MM.1S (cell line): ENCODE measurements at regions not wholly inside any gene's neighbourhood (a gene's known extent, or its start where the extent isn't known, plus 50 kb on each side); places are given as distances from the start of the nearest gene placed in this dataset.

ENCODE experiments used
- EZH2 ChIP-seq: fragments of 300-600 bp; sonication (generic); optimal IDR thresholded peaks from 2 replicates; pipeline ENCODE3; 2017; ENCODE audit warnings: low read depth, mild to moderate bottlenecking, antibody characterized with exemption, low read length, mixed read lengths
- EZH2phosphoT487 ChIP-seq: fragments of 300-600 bp; sonication (generic); IDR thresholded peaks from 2 replicates; pipeline ENCODE4 v1.6.1; 2018; ENCODE audit warnings: antibody characterized with exemption, low read length
- TF ChIP-seq, protein P1 (sequence below): fragments of 300-600 bp; sonication (generic); IDR thresholded peaks from 2 replicates; pipeline ENCODE4 v1.5.1; 2016; ENCODE audit warnings: antibody characterized with exemption, low read length, mixed read lengths

DNA sequence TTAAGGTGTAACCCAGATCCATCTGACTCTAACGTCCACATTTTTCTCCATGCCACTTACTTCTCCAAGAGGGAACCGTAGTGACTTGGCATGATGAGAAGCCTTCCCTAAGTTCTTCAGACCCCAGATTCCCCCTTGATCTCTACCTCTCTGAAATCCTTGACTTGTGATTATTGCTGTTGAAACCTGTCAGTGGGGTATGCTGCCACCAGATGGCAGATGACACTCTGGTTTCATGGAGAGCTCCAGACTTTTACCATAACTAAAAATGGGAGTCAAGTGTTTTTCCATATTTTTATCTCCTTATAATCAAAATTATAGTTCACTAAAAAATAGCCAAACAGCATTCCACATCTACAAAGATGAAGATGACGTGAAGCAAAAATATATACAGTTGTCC lies 504.2 kb downstream of the SOX6 start:
- TF ChIP-seq EZH2 = no peak
- TF ChIP-seq, protein P1, sequence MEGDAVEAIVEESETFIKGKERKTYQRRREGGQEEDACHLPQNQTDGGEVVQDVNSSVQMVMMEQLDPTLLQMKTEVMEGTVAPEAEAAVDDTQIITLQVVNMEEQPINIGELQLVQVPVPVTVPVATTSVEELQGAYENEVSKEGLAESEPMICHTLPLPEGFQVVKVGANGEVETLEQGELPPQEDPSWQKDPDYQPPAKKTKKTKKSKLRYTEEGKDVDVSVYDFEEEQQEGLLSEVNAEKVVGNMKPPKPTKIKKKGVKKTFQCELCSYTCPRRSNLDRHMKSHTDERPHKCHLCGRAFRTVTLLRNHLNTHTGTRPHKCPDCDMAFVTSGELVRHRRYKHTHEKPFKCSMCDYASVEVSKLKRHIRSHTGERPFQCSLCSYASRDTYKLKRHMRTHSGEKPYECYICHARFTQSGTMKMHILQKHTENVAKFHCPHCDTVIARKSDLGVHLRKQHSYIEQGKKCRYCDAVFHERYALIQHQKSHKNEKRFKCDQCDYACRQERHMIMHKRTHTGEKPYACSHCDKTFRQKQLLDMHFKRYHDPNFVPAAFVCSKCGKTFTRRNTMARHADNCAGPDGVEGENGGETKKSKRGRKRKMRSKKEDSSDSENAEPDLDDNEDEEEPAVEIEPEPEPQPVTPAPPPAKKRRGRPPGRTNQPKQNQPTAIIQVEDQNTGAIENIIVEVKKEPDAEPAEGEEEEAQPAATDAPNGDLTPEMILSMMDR = peak; percentile 46
- TF ChIP-seq EZH2phosphoT487 = no peak
